HPDE6-E6E7 (cell line): ENCODE measurements at regions not wholly inside any gene's neighbourhood (a gene's known extent, or its start where the extent isn't known, plus 50 kb on each side); places are given as distances from the start of the nearest gene placed in this dataset.

ENCODE experiments used
- DNase-seq: peaks from one replicate; pipeline ENCODE4 v3.0.0; 2011; ENCODE audit warnings: missing footprints; ENCODE audit errors: extremely low spot score

- no peak for DNase-seq
These were observed 122.5 kb upstream of the MAX start for GRCh38 chr14:65224799-65225198.

- DNase-seq = no peak
These were observed 123.2 kb upstream of the MAX start for GRCh38 chr14:65225299-65226159.

DNA sequence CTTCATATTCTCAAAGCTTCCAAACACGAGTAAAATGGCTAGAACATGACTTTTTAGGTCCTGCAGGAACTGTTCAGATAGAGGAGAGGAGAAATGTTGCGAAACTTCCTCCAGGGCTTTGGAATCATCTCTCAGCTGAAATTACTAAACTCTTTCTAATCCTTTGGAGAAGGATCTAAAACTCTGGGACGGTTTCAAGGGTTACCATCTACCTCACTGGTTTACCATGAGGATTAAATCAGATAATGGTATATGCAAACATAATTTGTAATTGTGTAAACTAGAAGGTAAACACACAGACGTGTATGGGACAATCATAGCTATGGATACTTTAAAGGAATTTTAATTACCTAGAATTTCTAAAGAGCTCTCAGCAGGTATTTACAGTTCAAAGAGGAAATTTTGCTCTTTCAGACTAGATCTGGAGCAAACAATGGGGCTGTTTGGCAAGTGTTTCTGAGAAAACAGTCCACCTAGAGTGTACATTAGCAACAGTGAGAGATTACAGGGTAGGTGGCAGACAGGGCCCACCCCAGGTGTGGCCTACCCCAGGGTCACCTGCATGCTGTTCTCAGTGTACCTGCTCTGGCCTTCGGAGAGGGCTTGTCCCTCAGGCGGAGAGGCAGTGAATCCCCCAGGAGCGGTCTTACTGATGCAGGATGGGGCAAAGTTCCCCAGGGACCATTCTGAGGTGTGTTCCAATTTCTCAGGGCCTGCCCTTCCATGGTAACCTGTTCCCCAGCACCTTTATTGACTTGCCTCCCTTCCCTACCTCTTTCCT is 124.7 kb upstream of the MAX start:
- DNase-seq = no peak

- no peak for DNase-seq
These were observed 126.1 kb upstream of the MAX start for GRCh38 chr14:65228436-65228835.

DNA sequence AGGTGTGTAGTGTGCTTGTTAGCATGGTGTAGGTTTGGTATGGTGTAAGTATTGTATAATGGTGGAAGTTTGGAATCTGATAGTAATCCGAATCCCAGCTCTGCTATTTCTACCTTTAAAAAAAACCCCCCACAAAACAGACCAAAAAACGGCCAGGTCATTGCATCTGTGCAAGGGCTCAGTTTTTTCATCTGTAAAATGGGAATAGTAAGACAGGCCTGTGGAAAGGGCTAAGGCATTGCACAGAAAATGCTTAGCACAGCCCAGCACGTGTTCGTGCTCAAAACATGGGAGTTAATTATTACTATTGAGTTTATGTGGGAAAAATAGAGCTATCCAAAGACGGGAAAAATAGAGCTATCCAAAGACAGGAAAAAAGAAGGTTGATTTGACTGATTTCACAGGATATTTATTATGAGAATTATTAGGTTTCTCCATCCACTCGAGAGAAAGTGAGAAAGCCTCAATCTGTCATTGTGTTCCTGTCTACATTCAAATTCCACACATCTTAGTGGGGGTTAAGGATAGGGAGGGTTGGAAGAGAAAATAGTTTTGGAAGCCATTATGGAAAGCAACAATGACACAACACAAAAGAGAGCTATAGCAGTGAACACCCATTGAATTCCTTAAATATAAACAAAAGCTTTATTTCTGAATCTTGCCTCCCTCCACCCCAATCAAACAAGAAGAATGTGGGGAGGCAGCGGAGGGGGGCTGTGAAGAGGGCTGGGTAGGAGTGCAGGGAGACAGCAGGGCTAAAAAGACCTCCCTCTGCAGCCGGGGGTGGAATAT is 126.8 kb upstream of the MAX start:
- DNase-seq = no peak

GRCh38 chr14:65229748-65230728 is 127.7 kb upstream of the MAX start:
- peak; percentile 29 for DNase-seq

DNA sequence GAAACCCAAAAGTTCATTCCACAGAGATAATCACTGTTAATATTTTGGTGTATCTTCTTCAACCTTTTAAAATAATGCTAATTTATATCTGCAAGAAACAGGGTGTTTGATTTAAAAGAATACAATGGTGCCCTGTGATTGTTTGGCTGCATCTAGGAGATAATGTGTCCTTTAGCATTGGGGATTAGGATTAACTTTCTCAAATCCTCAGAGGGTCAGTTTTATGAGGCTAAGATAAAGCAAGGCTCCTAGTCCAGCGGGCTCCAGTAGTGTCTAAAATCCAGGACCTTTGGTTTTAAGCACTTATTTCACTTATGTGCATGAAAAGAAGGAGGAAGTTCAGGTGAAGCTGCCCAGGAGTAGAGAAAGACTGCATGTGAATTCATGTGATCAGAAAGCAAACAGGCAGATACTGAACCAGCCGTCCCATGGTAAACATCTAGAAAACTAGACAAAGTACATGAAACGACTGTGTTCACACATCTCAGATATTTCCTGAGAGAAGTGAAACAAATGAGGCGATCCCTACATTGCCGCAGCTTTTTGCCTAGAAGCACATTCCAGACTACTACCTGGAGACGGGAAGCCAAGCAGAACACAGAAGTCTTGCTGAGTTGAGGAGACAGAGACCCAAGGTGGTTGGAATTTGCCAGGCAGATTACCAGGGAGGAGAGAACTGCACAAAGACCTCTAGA is 129.1 kb upstream of the MAX start:
- DNase-seq = no peak

DNA sequence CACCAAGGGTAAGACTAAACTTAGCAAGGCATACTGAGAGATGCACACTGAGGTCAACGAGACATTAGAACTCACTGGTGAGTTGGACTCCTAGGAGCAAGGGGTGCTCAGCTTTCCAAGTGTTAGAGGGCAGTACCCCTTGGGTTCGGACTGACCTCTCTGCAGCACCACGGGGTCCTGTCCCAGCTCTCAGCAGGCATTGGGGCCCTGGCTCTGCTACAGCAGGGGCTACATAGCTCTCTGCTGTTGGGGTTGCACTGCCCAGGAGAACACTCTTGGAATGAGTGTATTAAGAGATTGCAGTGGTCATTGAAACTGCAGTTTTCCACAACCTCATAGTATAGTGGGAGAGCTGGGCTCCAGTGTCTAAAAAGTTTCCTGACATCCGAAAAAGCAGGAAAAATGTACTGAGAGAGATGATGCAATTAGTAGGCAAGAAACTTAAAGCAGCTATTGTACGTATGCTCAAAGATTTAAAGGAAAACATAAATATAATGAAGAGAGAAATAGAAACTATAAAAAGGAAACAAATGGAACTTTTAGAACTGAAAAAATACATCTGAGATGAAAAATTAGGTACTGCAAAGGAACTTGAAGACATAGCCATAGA is 132.5 kb upstream of the MAX start:
- no peak for DNase-seq

DNA sequence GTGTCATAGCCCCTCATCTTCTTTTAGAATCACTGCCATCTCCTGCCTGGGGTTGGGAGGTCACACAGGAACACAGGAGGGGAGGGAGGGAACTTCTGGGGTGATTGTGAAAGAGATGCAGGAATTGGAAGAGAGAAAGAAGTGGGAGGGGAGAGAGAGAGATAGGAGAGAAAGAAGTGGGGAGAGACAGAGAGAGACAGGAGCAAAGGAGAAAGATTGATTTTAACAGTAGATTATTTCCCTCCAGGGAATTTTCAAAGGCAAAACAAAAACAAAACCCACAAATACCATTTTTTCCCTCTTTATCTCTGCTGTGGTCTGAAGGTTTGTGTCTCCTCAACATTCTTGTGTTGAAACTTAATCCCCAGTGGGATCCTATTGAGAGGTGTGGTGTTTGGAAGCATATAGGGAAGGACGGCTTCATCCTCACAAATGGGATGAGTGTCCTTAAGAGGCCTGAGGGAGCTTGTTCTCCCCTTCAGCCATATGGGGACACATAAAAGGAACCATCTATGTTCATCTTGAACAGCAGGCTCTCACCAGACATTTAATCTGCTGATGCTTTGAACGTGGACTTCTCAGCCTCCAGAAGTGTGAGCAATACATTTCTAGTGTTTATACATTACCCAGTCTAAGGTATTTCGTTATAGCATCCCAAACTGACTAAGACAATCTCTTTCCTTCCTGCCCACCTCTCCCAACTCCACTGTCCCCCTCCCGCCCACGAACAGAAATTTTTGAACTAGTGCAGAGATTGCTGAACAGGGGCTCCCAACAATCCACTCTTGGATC is 134.9 kb upstream of the MAX start:
- DNase-seq = no peak

DNA sequence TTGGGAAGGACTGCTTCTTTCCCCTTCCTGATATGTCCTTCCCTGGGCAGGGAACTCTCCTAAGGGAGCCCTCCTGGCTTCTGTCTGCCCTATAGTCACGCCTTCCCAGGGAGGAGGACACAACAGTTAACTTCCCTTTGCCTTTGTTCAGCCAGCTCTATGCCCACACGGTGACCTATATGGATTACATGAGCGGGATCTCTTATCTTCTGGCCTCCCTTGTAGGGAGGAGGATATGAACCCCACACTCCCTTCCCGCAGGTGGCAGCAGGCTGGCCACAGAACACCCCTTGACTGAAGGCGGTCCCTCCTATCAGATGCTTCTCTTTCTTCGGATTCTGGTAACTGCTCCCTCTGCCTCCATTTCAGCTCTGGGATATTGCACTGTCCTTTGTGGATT is 135.6 kb upstream of the MAX start:
- DNase-seq = no peak

GRCh38 chr14:65238456-65238855 is 136.1 kb upstream of the MAX start:
- no peak for DNase-seq

DNA sequence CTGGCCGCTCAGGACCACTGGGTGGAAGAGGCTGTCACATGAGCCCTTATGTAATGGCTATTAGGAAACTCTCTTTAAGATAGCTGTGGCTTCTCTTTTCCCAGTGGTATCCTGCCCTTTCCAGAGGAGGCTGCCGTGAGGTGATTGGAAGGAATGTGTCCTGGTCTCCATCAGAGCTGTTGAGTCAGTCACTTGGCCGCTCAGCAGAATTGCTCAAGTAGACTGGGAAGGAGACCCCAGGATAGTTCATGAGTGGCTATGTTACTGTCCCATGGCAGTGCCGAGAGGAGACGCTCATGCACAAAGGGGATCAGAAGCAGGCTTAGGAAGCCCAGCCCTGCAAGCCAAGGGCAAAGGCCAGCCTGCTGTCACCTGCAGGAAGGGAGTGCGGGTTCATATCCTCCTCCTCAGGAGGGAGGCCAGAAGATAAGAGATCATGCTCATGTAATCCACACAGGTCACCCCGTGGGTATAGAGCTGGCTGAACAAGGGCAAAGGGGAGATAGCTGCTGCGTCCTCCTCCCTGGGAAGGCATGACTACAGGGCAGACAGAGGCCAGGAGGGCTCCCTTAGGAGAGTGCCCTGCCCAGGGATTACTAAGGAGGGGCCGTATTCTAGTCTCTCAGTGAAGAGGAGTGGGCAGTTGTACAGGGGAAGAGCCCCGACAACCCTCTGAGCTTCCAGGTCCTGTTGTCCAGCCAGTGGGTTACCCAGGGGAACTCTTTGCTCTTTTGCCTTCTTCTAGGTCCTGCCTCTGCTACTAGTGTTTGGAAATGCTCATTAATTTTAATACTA is 137.0 kb upstream of the MAX start:
- DNase-seq = no peak

DNA sequence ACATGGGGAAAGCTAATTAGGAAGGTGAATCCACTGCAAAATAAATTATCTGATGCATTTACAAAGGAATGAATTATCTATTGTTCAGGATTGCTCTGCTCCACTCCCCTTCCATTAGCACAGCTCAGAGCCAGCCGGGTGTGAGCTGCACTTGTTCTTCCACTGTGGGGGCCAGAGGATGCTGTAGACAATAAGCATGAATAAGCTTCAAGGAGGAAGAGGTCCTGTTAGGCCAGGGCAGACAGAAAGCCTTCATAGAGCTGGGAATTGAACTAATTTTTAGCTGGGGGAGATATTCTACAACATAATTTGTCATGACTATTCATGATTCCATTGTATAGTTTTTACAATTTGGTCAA is 137.6 kb upstream of the MAX start:
- no peak for DNase-seq

DNA sequence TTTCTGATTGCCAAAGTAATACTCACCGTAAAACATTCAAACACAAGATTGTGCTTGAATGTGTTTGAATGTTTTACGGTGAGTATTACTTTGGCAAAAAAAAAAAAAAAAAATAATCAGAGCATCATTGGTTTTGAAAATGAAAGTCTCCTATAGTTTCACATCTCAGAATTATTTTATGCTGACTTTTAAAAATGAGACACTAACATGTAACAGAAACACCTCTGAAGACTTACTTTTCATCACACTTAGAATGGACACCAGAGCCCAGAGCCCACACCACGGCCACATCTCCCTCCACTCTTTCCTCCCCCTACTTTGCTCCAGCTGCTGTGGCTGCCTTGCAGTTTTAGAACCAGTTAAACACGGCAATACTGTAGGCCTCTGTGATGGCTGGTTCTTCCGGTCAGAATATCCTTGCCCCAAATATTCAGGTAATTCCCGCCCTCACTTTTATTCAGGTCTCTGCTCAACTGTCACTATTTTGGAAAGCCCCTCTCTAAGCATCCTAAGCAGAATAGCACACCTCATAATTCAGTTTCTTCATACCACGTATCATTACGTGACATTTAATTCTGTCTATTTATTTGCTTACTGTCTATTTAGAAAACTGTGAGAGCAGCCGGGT is 138.9 kb upstream of the MAX start:
- no peak for DNase-seq

GRCh38 chr14:65242732-65243134 is 140.4 kb upstream of the MAX start:
- no peak for DNase-seq

DNA sequence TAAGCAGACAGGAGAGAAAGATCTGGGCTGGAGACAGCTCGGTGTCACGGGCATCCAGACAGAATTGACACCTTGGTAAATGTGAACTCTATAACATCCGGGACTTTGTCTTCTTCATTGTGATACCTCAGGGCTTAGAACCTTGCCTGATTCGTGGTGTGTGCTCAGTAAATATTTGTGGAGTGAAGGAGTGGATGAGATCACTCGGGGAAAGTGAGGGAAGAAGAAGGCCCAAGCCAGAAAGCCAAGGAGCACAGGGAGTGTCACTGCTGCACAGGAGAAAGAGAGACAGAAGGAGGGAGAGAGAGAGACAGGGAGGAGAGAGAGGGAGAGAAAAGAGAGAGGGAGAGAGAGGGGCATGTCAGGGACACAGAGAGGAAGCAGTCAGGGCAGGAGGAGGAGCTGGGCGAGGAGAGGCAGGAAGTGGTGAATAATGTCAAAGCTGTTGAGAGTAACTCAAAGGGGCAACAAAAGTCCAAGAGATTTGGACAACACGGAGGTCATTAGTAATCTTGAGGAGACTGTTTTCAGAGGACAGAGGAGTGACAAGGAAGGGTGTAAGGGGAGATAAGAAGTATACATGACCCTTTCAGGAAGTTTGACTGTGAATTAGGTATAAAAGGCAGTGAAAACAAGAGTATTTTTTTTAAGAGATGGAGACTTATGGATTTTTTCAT is 141.6 kb upstream of the MAX start:
- DNase-seq = no peak

GRCh38 chr14:65249471-65250161 is 147.3 kb upstream of the MAX start:
- no peak for DNase-seq
